ENCODE measurements at regions not wholly inside any gene's neighbourhood (a gene's known extent, or its start where the extent isn't known, plus 50 kb on each side); places are given as distances from the start of the nearest gene placed in this dataset.

DNA sequence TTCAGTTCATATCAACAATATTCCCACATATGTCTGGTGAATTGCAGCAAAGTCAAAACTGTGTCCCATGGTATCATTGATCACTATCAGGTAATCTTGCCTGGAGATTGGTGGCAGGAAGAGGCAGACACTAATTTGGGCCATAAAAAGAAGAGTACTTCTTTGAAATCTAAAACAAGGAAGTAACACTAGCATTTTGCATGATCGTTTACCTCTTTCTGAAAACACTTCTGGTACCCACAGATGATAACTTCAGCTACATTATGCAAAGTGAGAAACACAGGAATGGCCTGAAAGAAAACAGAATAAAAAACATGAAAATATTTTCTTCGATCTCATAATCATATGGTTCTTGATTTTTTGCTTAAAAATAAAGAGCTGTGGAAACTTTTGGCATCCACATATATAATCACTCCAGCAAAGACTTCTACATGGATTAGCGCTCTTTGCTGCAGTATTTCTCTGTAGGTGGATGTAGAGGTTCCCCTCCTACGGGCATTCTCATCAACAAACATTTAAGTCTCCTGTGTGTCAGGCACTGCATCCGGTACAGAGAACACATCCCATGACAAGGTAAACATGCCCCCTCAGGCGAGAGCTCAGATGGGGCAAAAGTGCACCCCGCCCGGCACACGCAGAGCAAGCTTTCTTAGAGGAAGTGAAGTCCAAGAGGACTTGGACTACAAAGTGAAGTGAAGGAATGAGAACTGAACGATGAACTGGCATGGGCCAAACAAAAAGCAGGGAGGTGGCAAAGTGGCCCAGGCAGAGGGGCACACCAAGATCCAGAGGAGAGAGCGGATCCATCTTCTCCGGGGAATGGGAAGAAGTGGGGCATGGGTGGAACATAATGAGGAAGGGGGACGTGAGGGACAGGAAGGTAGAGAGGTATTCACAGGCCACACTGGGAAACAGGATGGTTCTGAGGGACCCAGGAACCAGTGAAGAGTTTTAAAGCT lies 68.0 kb upstream of the RIOK3 start:
- H3K4me3 Mint-ChIP-seq: peak overlapping the region; percentile 28
- H3K27me3 Mint-ChIP-seq: no peaks in the 10 kb centered on the region

DNA sequence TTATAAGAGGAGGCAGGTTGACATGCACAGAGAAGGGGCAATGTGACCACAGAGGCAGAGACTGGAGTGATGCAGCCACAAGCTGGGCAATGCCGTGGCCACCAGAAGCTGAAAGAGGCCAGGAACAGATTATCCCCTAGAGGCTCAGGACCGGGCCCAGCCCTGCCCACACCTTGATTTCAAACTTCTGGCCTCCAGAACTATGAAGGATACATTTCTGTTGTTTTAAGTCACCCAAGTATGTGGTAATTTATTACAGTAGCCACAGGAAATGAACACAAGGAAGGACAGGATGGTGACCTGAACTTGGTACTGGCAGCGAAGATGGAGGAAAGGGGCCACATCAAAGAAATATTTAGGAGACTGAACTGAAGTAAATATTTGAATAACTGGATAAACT lies 66.8 kb upstream of the RIOK3 start:
- H3K27me3 Mint-ChIP-seq: no peaks in the 10 kb centered on the region
- H3K36me3 Mint-ChIP-seq: peaks cover 7% of the 10 kb centered on the region
- no peak for DNase-seq (ENCODE audit: low spot score in 2 of 2)
- H3K4me3 Mint-ChIP-seq: no peak overlapping the region
- H3K9me3 Mint-ChIP-seq: no peaks in the 10 kb centered on the region
- peaks cover 12% of the 10 kb centered on the region for H3K4me1 Mint-ChIP-seq
- H3K27ac Mint-ChIP-seq: peak overlapping the region; percentile 57
- no peak for ATAC-seq (ENCODE audit: low read depth)

More for the DNA sequence above, 68.0 kb upstream of the RIOK3 start:
- Mint-ChIP-seq H3K4me1 (peaks cover 12% of the 10 kb centered on the region), H3K36me3 (peaks cover 7% of the 10 kb centered on the region), H3K27ac (peak overlapping the region; percentile 80), H3K9me3 (no peaks in the 10 kb centered on the region)
- DNase-seq (ENCODE audit: low spot score in 2 of 2): no peak
- peak; percentile 86 for ATAC-seq (ENCODE audit: low read depth)

DNA sequence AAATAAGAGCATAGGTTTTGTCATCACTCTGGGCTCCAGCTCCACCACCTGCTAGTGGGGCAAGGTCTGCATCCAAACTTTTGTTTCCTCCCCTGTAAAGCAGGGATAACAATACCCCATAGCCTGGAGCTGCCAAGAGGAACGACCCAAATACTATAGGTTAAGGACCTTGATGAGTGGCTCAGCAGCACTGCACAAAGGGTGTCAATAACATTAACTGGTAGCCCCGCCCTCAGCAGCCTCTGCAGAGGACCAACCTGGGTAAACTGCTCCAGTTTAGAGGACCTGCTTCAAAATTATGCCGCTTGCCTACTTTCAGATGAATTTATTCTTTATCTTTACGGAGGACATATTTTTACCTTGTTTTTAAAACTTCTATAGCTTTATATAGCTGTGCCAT lies 65.8 kb upstream of the RIOK3 start:
- Mint-ChIP-seq H3K4me1 (peaks cover 12% of the 10 kb centered on the region), H3K4me3 (no peak overlapping the region), H3K36me3 (peaks cover 7% of the 10 kb centered on the region), H3K27ac (no peak overlapping the region), H3K27me3 (no peaks in the 10 kb centered on the region), H3K9me3 (no peaks in the 10 kb centered on the region)
- DNase-seq (ENCODE audit: low spot score in 2 of 2): no peak
- no peak for ATAC-seq (ENCODE audit: low read depth)

DNA sequence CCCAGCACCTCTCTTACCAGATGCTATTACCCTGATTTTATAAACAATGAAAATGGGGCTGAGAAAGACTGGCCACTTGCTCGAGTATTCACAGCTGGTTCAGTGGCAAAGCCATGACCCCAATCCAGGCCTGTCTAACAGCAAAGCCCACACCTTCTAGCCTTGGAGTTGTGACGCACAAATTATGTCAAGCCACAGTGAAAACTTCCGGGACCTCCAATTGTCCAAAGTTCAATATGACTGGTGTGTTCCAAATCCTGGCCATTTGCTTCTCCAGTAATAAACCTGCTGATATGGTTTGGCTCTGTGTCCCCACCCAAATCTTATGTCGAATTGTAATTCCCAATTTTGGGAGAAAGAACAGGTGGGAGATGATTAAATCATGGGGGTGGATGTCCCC lies 64.7 kb upstream of the RIOK3 start:
- Mint-ChIP-seq H3K4me3 (no peak overlapping the region), H3K27me3 (no peaks in the 10 kb centered on the region), H3K4me1 (peaks cover 12% of the 10 kb centered on the region), H3K9me3 (no peaks in the 10 kb centered on the region), H3K36me3 (peaks cover 2% of the 10 kb centered on the region), H3K27ac (no peak overlapping the region)
- DNase-seq (ENCODE audit: low spot score in 2 of 2): no peak
- no peak for ATAC-seq (ENCODE audit: low read depth)

- no peak overlapping the region for H3K4me3 Mint-ChIP-seq
- ATAC-seq (ENCODE audit: low read depth) (no peak), DNase-seq (ENCODE audit: low spot score in 2 of 2) (no peak)
- H3K36me3 Mint-ChIP-seq: peaks cover 6% of the 10 kb centered on the region
- H3K4me1 Mint-ChIP-seq: no peaks in the 10 kb centered on the region
- no peaks in the 10 kb centered on the region for H3K27me3 Mint-ChIP-seq
- H3K9me3 Mint-ChIP-seq: no peaks in the 10 kb centered on the region
- no peak overlapping the region for H3K27ac Mint-ChIP-seq
Observed at GRCh38 chr18:23391156-23391555, 61.9 kb upstream of the RIOK3 start.

DNA sequence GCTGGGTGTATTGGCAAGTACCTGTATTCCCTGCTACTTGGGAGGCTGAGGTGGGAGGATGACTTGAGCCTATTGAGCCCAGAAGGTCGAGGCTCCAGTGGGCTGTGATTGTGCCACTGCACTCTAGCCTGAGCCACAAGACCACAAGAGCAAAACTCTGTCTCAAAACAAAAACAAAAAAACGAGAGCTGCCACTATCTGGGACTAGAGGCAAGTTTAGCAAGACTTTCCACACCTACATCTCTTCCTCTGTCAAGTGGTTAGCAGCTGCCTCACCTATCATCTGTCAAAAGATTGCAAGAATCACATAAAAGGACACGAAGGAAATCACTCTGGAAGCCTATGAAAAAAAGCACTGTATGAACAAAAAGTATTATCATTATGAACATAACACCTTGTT lies 55.2 kb upstream of the RIOK3 start:
- no peaks in the 10 kb centered on the region for H3K4me1 Mint-ChIP-seq
- no peaks in the 10 kb centered on the region for H3K9me3 Mint-ChIP-seq
- no peak overlapping the region for H3K4me3 Mint-ChIP-seq
- H3K36me3 Mint-ChIP-seq: peaks cover 16% of the 10 kb centered on the region
- ATAC-seq (ENCODE audit: low read depth) (no peak), DNase-seq (ENCODE audit: low spot score in 2 of 2) (no peak)
- H3K27me3 Mint-ChIP-seq: no peaks in the 10 kb centered on the region
- no peak overlapping the region for H3K27ac Mint-ChIP-seq

DNA sequence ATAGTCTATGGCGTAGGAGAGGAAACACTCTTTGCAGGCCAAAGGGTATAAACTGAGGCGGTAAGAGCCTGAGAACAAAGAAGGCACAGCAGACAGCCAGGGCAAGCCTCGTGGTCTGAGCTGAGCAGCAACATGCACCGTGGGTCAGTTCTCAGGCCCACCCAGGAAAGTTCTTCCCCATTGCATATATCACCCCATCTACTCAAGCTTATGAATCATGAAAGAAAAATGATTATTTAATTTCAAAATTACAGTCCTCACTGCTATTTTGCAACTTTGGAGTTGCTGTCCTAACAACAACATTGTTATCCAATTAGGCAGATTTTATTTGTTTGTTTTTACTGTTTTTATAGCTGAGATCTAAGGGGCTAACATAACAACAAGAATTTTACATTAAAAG lies 54.7 kb upstream of the RIOK3 start:
- peaks cover 3% of the 10 kb centered on the region for H3K9me3 Mint-ChIP-seq
- ATAC-seq (ENCODE audit: low read depth) (no peak), DNase-seq (ENCODE audit: low spot score in 2 of 2) (no peak)
- no peaks in the 10 kb centered on the region for H3K4me1 Mint-ChIP-seq
- no peaks in the 10 kb centered on the region for H3K27me3 Mint-ChIP-seq
- H3K27ac Mint-ChIP-seq: no peak overlapping the region
- peaks cover 20% of the 10 kb centered on the region for H3K36me3 Mint-ChIP-seq
- H3K4me3 Mint-ChIP-seq: no peak overlapping the region

- Mint-ChIP-seq H3K9me3 (peaks cover 3% of the 10 kb centered on the region), H3K27me3 (no peaks in the 10 kb centered on the region), H3K4me3 (no peak overlapping the region), H3K4me1 (no peaks in the 10 kb centered on the region), H3K36me3 (peaks cover 20% of the 10 kb centered on the region), H3K27ac (no peak overlapping the region)
- ATAC-seq (ENCODE audit: low read depth): no peak
- DNase-seq (ENCODE audit: low spot score in 2 of 2): no peak
Observed at GRCh38 chr18:23399067-23399466, 54.0 kb upstream of the RIOK3 start.

DNA sequence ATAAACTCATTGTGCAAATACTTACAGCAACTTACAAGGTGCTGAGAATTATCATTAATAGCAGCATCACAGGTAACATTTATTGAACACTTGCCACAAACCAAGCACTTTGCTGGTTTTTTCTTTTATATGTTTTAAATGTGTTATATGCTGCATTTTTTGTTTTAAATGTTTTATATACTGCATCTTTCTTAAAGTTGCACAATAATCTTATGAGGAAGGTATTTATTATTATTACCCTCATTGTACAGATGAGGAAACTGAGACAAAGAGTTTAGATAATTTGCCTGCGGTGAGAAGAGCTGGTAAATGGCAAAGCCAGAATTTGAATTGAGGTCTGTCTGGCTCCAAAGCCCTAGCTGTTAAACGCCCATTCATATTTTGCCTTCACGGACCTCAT lies 52.2 kb upstream of the RIOK3 start:
- peaks cover 18% of the 10 kb centered on the region for H3K36me3 Mint-ChIP-seq
- H3K9me3 Mint-ChIP-seq: peaks cover 3% of the 10 kb centered on the region
- H3K4me1 Mint-ChIP-seq: peaks cover 2% of the 10 kb centered on the region
- H3K4me3 Mint-ChIP-seq: no peak overlapping the region
- no peaks in the 10 kb centered on the region for H3K27me3 Mint-ChIP-seq
- H3K27ac Mint-ChIP-seq: peak overlapping the region; percentile 61
- no peak for DNase-seq (ENCODE audit: low spot score in 2 of 2)
- ATAC-seq (ENCODE audit: low read depth): no peak

DNA sequence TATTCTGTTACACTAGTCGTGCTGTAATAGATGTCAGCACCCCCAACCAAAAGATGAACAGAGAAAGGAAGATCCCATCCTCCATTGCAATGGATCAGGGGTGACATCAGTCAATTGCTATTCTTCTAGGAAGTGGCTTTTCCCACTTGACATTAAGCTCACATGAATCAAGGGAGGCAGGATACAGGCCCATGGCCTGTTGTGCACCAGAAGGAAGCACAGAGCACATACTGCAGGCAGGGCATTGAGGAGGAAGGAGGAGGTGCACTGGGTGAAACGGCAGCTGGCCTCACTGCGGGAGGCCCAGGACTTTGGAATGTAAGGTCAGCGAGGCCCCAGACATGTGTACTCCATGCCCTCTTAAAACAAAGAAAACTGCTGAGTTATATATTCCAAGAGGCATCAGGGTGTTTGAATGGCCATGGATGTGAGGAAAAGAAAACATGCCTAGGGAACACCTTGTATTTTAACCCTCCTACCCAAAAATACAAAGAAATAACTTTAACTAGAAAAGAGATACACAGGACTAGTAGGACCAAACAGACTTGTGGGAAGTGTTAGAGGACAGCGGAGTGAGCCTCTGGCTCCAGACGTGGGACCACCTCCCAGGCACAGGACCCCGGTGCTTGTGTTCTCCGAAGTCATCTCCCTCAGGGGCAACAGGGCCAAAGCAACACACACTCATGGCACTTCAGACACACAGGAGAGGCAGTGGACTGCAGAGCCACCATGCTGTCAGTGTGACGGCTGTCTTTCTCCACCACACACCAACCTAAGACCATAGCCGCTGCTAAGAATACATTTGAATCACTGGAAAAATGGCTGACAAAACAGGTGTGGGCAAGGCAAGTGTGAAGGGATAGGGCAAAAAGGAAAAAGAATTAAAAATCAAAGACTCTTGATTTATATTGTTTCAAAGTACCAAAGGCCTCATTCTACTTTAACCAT lies 51.4 kb upstream of the RIOK3 start:
- H3K4me1 Mint-ChIP-seq: peaks cover 2% of the 10 kb centered on the region
- peak overlapping the region; percentile 61 for H3K27ac Mint-ChIP-seq
- no peak for DNase-seq (ENCODE audit: low spot score in 2 of 2)

More for the DNA sequence above, 51.4 kb upstream of the RIOK3 start:
- H3K9me3 Mint-ChIP-seq: peaks cover 3% of the 10 kb centered on the region
- no peak for ATAC-seq (ENCODE audit: low read depth)
- no peak overlapping the region for H3K4me3 Mint-ChIP-seq
- peaks cover 15% of the 10 kb centered on the region for H3K36me3 Mint-ChIP-seq
- no peaks in the 10 kb centered on the region for H3K27me3 Mint-ChIP-seq
